SU-DHL-6 (cell line): ENCODE measurements at regions not wholly inside any gene's neighbourhood (a gene's known extent, or its start where the extent isn't known, plus 50 kb on each side); places are given as distances from the start of the nearest gene placed in this dataset.

Experiments
- CTCF ChIP-seq: fragments of 200-600 bp; sonication (generic); IDR thresholded peaks from one replicate; pipeline ENCODE4 v1.5.1; 2017; ENCODE audit warnings: antibody characterized with exemption, mild to moderate bottlenecking, low read length, moderate library complexity; ENCODE audit not compliant: insufficient read depth, poor library complexity, severe bottlenecking
- EZH2phosphoT487 ChIP-seq: fragments of 200-600 bp; sonication (generic), shearing (Covaris generic); conservative IDR thresholded peaks from 2 replicates; pipeline ENCODE4 v1.6.1; 2018; ENCODE audit warnings: mild to moderate bottlenecking, antibody characterized with exemption, low read length, moderate library complexity, mixed read lengths

DNA sequence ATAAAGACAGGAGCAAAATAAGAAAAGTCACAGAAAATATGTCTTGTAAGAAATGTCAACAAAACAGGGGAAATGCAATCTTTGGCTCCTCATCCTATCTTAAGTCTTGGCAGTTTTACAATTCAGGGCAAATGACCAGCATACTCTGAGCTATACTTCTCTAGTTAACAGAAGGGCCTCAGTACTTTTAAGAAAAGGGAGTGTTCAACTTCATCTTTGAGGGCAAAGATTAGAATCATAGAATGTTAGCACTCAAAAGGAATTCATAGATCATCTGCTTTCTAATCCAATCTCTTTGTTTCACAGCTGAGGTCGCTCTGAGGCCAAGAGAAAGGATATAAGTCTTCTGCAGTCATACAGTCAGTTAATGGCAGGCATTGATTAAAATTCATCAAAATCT lies 174.0 kb upstream of the NT5C1B start:
- TF ChIP-seq CTCF (no peak), EZH2phosphoT487 (no peak)
